IMR-90 (cell line): ENCODE measurements at regions not wholly inside any gene's neighbourhood (a gene's known extent, or its start where the extent isn't known, plus 50 kb on each side); places are given as distances from the start of the nearest gene placed in this dataset.

Experiments used
- ATAC-seq: fragments of 200-7000 bp; cut with Tn5 transposase; 2 replicates; pipeline ENCODE4 v1.9.1; 2020; ENCODE audit warnings: low read depth, mild to moderate bottlenecking, moderate library complexity
- BruUV-seq: library from RNA; stranded (reverse); fragments of 400-500 nt; replicated peaks from 2 replicates; lab custom pipeline; 2021; lab: Mats Ljungman, UMichigan
- CTCF ChIA-PET: fragments of 300-600 bp; formaldehyde crosslinking; extraction: SDS; loops from one replicate; lab custom pipeline; 2021; ENCODE audit warnings: antibody characterized with exemption; lab: Yijun Ruan, JAX
- POLR2A ChIA-PET: fragments of 300-600 bp; sonication (Branson Sonifier 250); formaldehyde crosslinking; loops from one replicate; lab custom pipeline; 2022; ENCODE audit warnings: antibody characterized with exemption; ENCODE audit not compliant: unreplicated experiment; lab: Charles Lee
- DNase-seq: peaks from one replicate; pipeline ENCODE4 v3.0.0; 2013
- H2AFZ ChIP-seq: replicated peaks from 2 replicates; pipeline ENCODE3; 2013; ENCODE audit warnings: low read length, mild to moderate bottlenecking; ENCODE audit not compliant: poor library complexity
- H2AK5ac ChIP-seq: 2 replicates; pipeline ENCODE4 v1.6.1; 2013; ENCODE audit warnings: low read depth, low read length, inconsistent platforms
- H2AK9ac ChIP-seq: replicated peaks from 2 replicates; pipeline ENCODE3; 2013; ENCODE audit warnings: mild to moderate bottlenecking, low read depth, low read length, moderate library complexity; ENCODE audit not compliant: poor library complexity
- H2BK120ac ChIP-seq: 2 replicates; pipeline ENCODE4 v1.6.1; 2013; ENCODE audit warnings: low read depth, low read length, inconsistent platforms
- H2BK15ac ChIP-seq: 3 replicates; pipeline ENCODE4 v1.6.1; 2013; ENCODE audit warnings: low read depth, low read length, inconsistent platforms
- H2BK20ac ChIP-seq: 2 replicates; pipeline ENCODE4 v1.6.1; 2013; ENCODE audit warnings: low read depth, mild to moderate bottlenecking, inconsistent platforms, low read length, moderate library complexity
- H2BK5ac ChIP-seq: 2 replicates; pipeline ENCODE4 v1.6.1; 2013; ENCODE audit warnings: mild to moderate bottlenecking, low read depth, low read length, inconsistent platforms; ENCODE audit not compliant: poor library complexity, severe bottlenecking
- H3K14ac ChIP-seq: replicated peaks from 2 replicates; pipeline ENCODE4 v1.6.1; 2013; ENCODE audit warnings: low read depth, low read length, inconsistent platforms
- H3K18ac ChIP-seq: 2 replicates; pipeline ENCODE4 v1.6.1; 2013; ENCODE audit warnings: low read depth, low read length, control low read depth
- H3K23ac ChIP-seq: 2 replicates; pipeline ENCODE4 v1.6.1; 2013; ENCODE audit warnings: low read depth, low read length, inconsistent platforms
- H3K27ac ChIP-seq: 2 replicates; pipeline ENCODE4 v1.5.1; 2013; ENCODE audit warnings: mild to moderate bottlenecking, control low read depth, low read length; ENCODE audit not compliant: insufficient read depth
- H3K27me3 ChIP-seq: 2 replicates; pipeline ENCODE4 v1.6.1; 2013; ENCODE audit warnings: low read length; ENCODE audit not compliant: control insufficient read depth, insufficient read depth
- H3K36me3 ChIP-seq: 2 replicates; pipeline ENCODE4 v1.6.1; 2013; ENCODE audit warnings: low read length, mixed read lengths; ENCODE audit not compliant: control insufficient read depth, insufficient read depth
- H3K4ac ChIP-seq: 2 replicates; pipeline ENCODE4 v1.6.1; 2013; ENCODE audit warnings: low read depth, low read length, inconsistent platforms
- H3K4me1 ChIP-seq: 2 replicates; pipeline ENCODE4 v1.6.1; 2013; ENCODE audit warnings: low read length, mixed read lengths; ENCODE audit not compliant: control insufficient read depth, insufficient read depth
- H3K4me2 ChIP-seq: 2 replicates; pipeline ENCODE4 v1.6.1; 2013; ENCODE audit warnings: low read depth, mild to moderate bottlenecking, control low read depth, low read length, moderate library complexity
- H3K4me3 ChIP-seq: 2 replicates; pipeline ENCODE4 v1.5.1; 2013; ENCODE audit warnings: low read depth, mild to moderate bottlenecking, control low read depth, low read length, moderate library complexity; ENCODE audit not compliant: insufficient read depth
- H3K56ac ChIP-seq: 2 replicates; pipeline ENCODE4 v1.6.1; 2013; ENCODE audit warnings: low read length, inconsistent platforms; ENCODE audit not compliant: insufficient read depth; ENCODE audit errors: extremely low read depth
- H3K79me1 ChIP-seq, 2 experiments: 2 replicates each; pipeline ENCODE4 v1.6.1; 2013; ENCODE audit warnings: low read length in 2 of 2, inconsistent platforms in 1 of 2, low read depth in 1 of 2
- H3K9ac ChIP-seq: 2 replicates; pipeline ENCODE4 v1.6.1; 2013; ENCODE audit warnings: low read depth, low read length, control low read depth
- H3K9me1 ChIP-seq: 2 replicates; pipeline ENCODE4 v1.6.1; 2013; ENCODE audit warnings: low read length, inconsistent platforms; ENCODE audit not compliant: insufficient read depth
- H3K9me3 ChIP-seq: 2 replicates; pipeline ENCODE4 v1.6.1; 2013; ENCODE audit warnings: low read length; ENCODE audit not compliant: control insufficient read depth, insufficient read depth
- H4K20me1 ChIP-seq: 2 replicates; pipeline ENCODE4 v1.6.1; 2013; ENCODE audit warnings: low read length, inconsistent platforms; ENCODE audit not compliant: insufficient read depth
- H4K5ac ChIP-seq: 2 replicates; pipeline ENCODE4 v1.6.1; 2013; ENCODE audit warnings: mild to moderate bottlenecking, low read depth, low read length, control low read depth
- H4K8ac ChIP-seq, 2 experiments: 2 replicates each; pipeline ENCODE4 v1.6.1; 2013; ENCODE audit warnings: low read depth in 2 of 2, low read length in 2 of 2, control low read depth in 1 of 2, inconsistent platforms in 1 of 2
- H4K91ac ChIP-seq: 2 replicates; pipeline ENCODE4 v1.6.1; 2013; ENCODE audit warnings: low read depth, low read length, inconsistent platforms; ENCODE audit not compliant: insufficient read depth
- CHD1 ChIP-seq: IDR thresholded peaks from 2 replicates; pipeline ENCODE4 v1.6.1; 2012; ENCODE audit warnings: low read depth, low read length, improper control_type of control experiment
- MAZ ChIP-seq: IDR thresholded peaks from 2 replicates; pipeline ENCODE4 v1.6.1; 2012; ENCODE audit warnings: low read depth, mild to moderate bottlenecking, low read length, improper control_type of control experiment, moderate library complexity, borderline replicate concordance
- MXI1 ChIP-seq: IDR thresholded peaks from 2 replicates; pipeline ENCODE4 v1.6.1; 2012; ENCODE audit warnings: low read depth, mild to moderate bottlenecking, low read length, moderate library complexity, borderline replicate concordance
- POLR2A ChIP-seq: IDR thresholded peaks from 2 replicates; pipeline ENCODE4 v1.6.1; 2012; ENCODE audit warnings: mild to moderate bottlenecking, low read depth, low read length
- RFX5 ChIP-seq: IDR thresholded peaks from 2 replicates; pipeline ENCODE4 v1.8.0; 2012; ENCODE audit warnings: low read depth, mild to moderate bottlenecking, low read length, moderate library complexity
- whole genome bisulfite sequencing, 2 experiments: methylation state at CpG; one replicate each; pipeline versions ENCODE4 v1.1.5 to v1.1.7; 2013; ENCODE audit warnings: missing lambda C conversion rate in 2 of 2; ENCODE audit not compliant: insufficient read length in 1 of 2; ENCODE audit errors: extremely low coverage in 2 of 2; 5-methylcytosine and 5-hydroxymethylcytosine counted together
- dilution Hi-C: fragments of 300-500 bp; cut with HindIII; formaldehyde crosslinking; loops from one replicate; pipeline ENCODE4 v1.14.3; 2018; ENCODE audit warnings: low sequenced_read_pairs; ENCODE audit not compliant: unreplicated experiment
- in situ Hi-C: fragments of 300-500 bp; cut with MboI; formaldehyde crosslinking; loops from 3 replicates; pipeline ENCODE4 v1.14.3; 2019; ENCODE audit warnings: low sequenced_read_pairs, inconsistent platforms, mixed read lengths
- intact Hi-C: fragments of 100-400 bp; cut with micrococcal nuclease; formaldehyde crosslinking; loops from 2 replicates; pipeline ENCODE4 v1.10.0; 2022

DNA sequence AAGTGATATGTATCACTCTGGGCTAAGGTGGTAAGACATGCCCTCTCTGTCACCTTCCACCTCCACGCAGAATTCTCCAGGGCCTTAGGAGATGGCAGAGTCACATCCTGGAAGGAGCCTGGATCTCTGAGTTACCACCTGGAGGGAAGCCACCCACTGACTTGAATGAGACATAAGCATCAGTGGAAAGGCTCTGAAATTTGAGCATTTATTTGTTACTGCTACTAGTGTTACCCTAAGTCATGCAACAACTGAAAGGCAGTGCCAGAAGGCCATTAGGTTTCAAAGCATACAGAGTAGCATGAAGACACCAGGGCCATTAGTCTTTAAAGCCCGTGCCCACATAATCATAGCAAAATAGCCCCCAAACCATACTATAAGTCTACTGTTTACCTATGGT lies 230.3 kb upstream of the IRF2BP2 start:
- POLR2A ChIA-PET: no interaction called here
- H3K9me1 ChIP-seq: no peaks in the 10 kb centered on the region; the same call in 1 of the 2 replicates
- no peak overlapping the region for H3K27ac ChIP-seq
- H4K20me1 ChIP-seq: no peaks in the 10 kb centered on the region
- in situ Hi-C loops (no loop called here), intact Hi-C loops (no loop called here), dilution Hi-C loops (loop anchor here (25.0 kb wide), 1 partner anchor 103 kb away; no protein-coding TSS in a partner anchor)
- H3K79me1 ChIP-seq: no peaks in the 10 kb centered on the region
- H2AFZ ChIP-seq: no peak overlapping the region
- no peak overlapping the region for H2BK120ac ChIP-seq
- BruUV-seq: no TSS peak
- H2BK5ac ChIP-seq: no peak overlapping the region
- CTCF ChIA-PET: interaction anchor here (0.6 kb wide), 2 partner anchors 265 to 789 kb away, joined by 3 to 4 read pairs; no protein-coding TSS in a partner anchor
- no peak overlapping the region for H4K91ac ChIP-seq
- H2BK15ac ChIP-seq: no peak overlapping the region
- no peak overlapping the region for H3K4ac ChIP-seq
- no peak overlapping the region for H3K14ac ChIP-seq
- H3K27me3 ChIP-seq: no peaks in the 10 kb centered on the region
- peaks cover 7% of the 10 kb centered on the region for H3K4me1 ChIP-seq
- ATAC-seq: no peak
- no peak overlapping the region for H2BK20ac ChIP-seq
- H3K9me3 ChIP-seq: no peaks in the 10 kb centered on the region
- no peak overlapping the region for H2AK9ac ChIP-seq
- H3K4me3 ChIP-seq: no peak overlapping the region
- DNase-seq: no peak
- H3K9ac ChIP-seq: no peak overlapping the region
- no peak overlapping the region for H4K8ac ChIP-seq
- 80% methylated on average over 2 of the region's 2 CpGs; no CpG with 5 or more reads in 1 of the 2 experiments for WGBS, 2 experiments
- no peak overlapping the region for H2AK5ac ChIP-seq
- H3K36me3 ChIP-seq: no peaks in the 10 kb centered on the region
- no peak overlapping the region for H3K56ac ChIP-seq
- no peak for TF ChIP-seq MXI1
- no peak for TF ChIP-seq MAZ
- TF ChIP-seq RFX5: no peak
- no peak for TF ChIP-seq CHD1
- no peak for TF ChIP-seq POLR2A
- H3K18ac ChIP-seq: no peak overlapping the region
- no peak overlapping the region for H3K23ac ChIP-seq
- no peak overlapping the region for H4K5ac ChIP-seq
- no peak overlapping the region for H3K4me2 ChIP-seq
